Testis (tissue), 2 donors: ENCODE measurements at regions not wholly inside any gene's neighbourhood (a gene's known extent, or its start where the extent isn't known, plus 50 kb on each side); places are given as distances from the start of the nearest gene placed in this dataset.

ENCODE experiments used
- CTCF ChIP-seq, 3 experiments: fragments of 450-650 bp in 2 of 3; fragments of 200-600 bp in 1 of 3; sonication (generic) in 1 of 3; IDR thresholded peaks; one replicate each; pipeline ENCODE4 v1.5.1; 2016 to 2019; ENCODE audit warnings: antibody characterized with exemption in 3 of 3, mild to moderate bottlenecking in 2 of 3, moderate library complexity in 1 of 3
- POLR2A ChIP-seq: fragments of 450-650 bp; IDR thresholded peaks from one replicate; pipeline ENCODE4 v1.6.1; 2017; ENCODE audit warnings: antibody characterized with exemption, mild to moderate bottlenecking, moderate library complexity

- TF ChIP-seq CTCF (IDR thresholded peaks at IDR 0.05) (no peak), POLR2A (no peak)
Measured at GRCh38 chr5:136590581-136590980, 225.2 kb upstream of the TRPC7 start.
